SK-N-SH (cell line): ENCODE measurements at regions not wholly inside any gene's neighbourhood (a gene's known extent, or its start where the extent isn't known, plus 50 kb on each side); places are given as distances from the start of the nearest gene placed in this dataset.

Source experiments
- CTCF ChIA-PET: fragments of 300-600, 350-600 bp; formaldehyde crosslinking; extraction: SDS; loops from one replicate; lab custom pipeline; 2021; lab: Yijun Ruan, JAX
- POLR2A ChIA-PET: fragments of 350-600 bp; sonication (Branson Sonifier 250); formaldehyde crosslinking; extraction: SDS; loops from one replicate; lab custom pipeline; 2020; ENCODE audit warnings: antibody characterized with exemption, inconsistent platforms; lab: Yijun Ruan, JAX
- DNase-seq: peaks from one replicate; pipeline ENCODE4 v3.0.0; 2012
- H2AFZ ChIP-seq: fragments of 200-600 bp; sonication (generic); 2 replicates; pipeline ENCODE4 v1.8.1; 2016; ENCODE audit warnings: antibody characterized with exemption, mild to moderate bottlenecking, low read depth
- H3F3A ChIP-seq: fragments of 200-600 bp; sonication (generic); replicated peaks from 2 replicates; pipeline ENCODE3; 2016; ENCODE audit warnings: antibody characterized with exemption, mild to moderate bottlenecking; ENCODE audit not compliant: insufficient read depth
- H3K27ac ChIP-seq, 2 experiments: fragments of 200-500 bp in 1 of 2; fragments of 200-600 bp in 1 of 2; sonication (Bioruptor generic) in 1 of 2; sonication (generic), shearing (Covaris generic) in 1 of 2; 2 replicates each; pipeline versions ENCODE4 v1.5.1 to v1.6.1; 2014 to 2016; ENCODE audit warnings: low read depth in 2 of 2, inconsistent platforms in 1 of 2, low read length in 1 of 2, mild to moderate bottlenecking in 1 of 2, mixed read lengths in 1 of 2
- H3K27me3 ChIP-seq: fragments of 200-600 bp; sonication (generic), shearing (Covaris generic); 2 replicates; pipeline ENCODE4 v1.6.1; 2016; ENCODE audit warnings: mixed run types; ENCODE audit not compliant: insufficient read depth
- H3K36me3 ChIP-seq, 2 experiments: fragments of 200-500 bp in 1 of 2; fragments of 200-600 bp in 1 of 2; sonication (Bioruptor generic) in 1 of 2; sonication (generic) in 1 of 2; replicated peaks in 1 of 2; 2 replicates each; pipeline versions ENCODE3 to v1.5.1; 2014 to 2016; ENCODE audit warnings: low read length in 1 of 2, mild to moderate bottlenecking in 1 of 2; ENCODE audit not compliant: insufficient read depth in 2 of 2, control insufficient read depth in 1 of 2
- H3K4me1 ChIP-seq, 2 experiments: fragments of 200-500 bp in 1 of 2; fragments of 200-600 bp in 1 of 2; sonication (Bioruptor generic) in 1 of 2; sonication (generic), shearing (Covaris generic) in 1 of 2; 2 replicates each; pipeline versions ENCODE4 v1.5.1 to v1.6.1; 2014 to 2016; ENCODE audit warnings: low read depth in 1 of 2, low read length in 1 of 2, mixed run types in 1 of 2; ENCODE audit not compliant: insufficient read depth in 2 of 2, control insufficient read depth in 1 of 2
- H3K4me2 ChIP-seq: fragments of 200-600 bp; sonication (generic), shearing (Covaris generic); 2 replicates; pipeline ENCODE4 v1.6.1; 2017; ENCODE audit warnings: mixed run types
- H3K4me3 ChIP-seq, 2 experiments: fragments of 200-500 bp in 1 of 2; fragments of 200-600 bp in 1 of 2; sonication (Bioruptor generic) in 1 of 2; sonication (generic), shearing (Covaris generic) in 1 of 2; 2 replicates each; pipeline versions ENCODE4 v1.5.1 to v1.8.1; 2014 to 2016; ENCODE audit warnings: low read depth in 2 of 2, inconsistent platforms in 1 of 2, low read length in 1 of 2, mild to moderate bottlenecking in 1 of 2, mixed read lengths in 1 of 2, moderate library complexity in 1 of 2
- H3K79me2 ChIP-seq: fragments of 200-600 bp; sonication (generic); 2 replicates; pipeline ENCODE4 v1.8.1; 2017; ENCODE audit warnings: mild to moderate bottlenecking; ENCODE audit not compliant: insufficient read depth
- H3K9ac ChIP-seq: fragments of 200-600 bp; sonication (generic); 2 replicates; pipeline ENCODE4 v1.6.1; 2017; ENCODE audit warnings: mixed run types
- H3K9me2 ChIP-seq: fragments of 200-600 bp; sonication (generic); 2 replicates; pipeline ENCODE4 v1.6.1; 2017; ENCODE audit warnings: mixed run types
- H3K9me3 ChIP-seq: fragments of 200-600 bp; sonication (generic); 2 replicates; pipeline ENCODE4 v1.6.1; 2017; ENCODE audit warnings: mixed run types, mild to moderate bottlenecking, moderate library complexity
- H4K20me1 ChIP-seq: fragments of 200-600 bp; sonication (generic); 2 replicates; pipeline ENCODE4 v1.6.1; 2017; ENCODE audit warnings: mild to moderate bottlenecking, mixed run types; ENCODE audit not compliant: insufficient read depth
- CTCF ChIP-seq: fragments of 200-600 bp; sonication (generic); IDR thresholded peaks from 2 replicates; pipeline ENCODE4 v1.6.1; 2017; ENCODE audit warnings: antibody characterized with exemption, mild to moderate bottlenecking, moderate library complexity
- EP300 ChIP-seq, 2 experiments: IDR thresholded peaks; 2 replicates each; pipeline versions ENCODE4 v1.4.0 to v1.6.1; 2012; ENCODE audit warnings: borderline replicate concordance in 1 of 2, low read depth in 1 of 2, low read length in 1 of 2
- FOSL2 ChIP-seq: IDR thresholded peaks from 2 replicates; pipeline ENCODE4 v1.4.0; 2012; ENCODE audit warnings: low read depth, mild to moderate bottlenecking, moderate library complexity, borderline replicate concordance
- FOXM1 ChIP-seq: IDR thresholded peaks from 2 replicates; pipeline ENCODE4 v1.4.0; 2012; ENCODE audit warnings: low read depth, mild to moderate bottlenecking
- IRF3 ChIP-seq: fragments of 150-350 bp; IDR thresholded peaks from 2 replicates; pipeline ENCODE4 v1.6.1; 2016; ENCODE audit warnings: mild to moderate bottlenecking, low read depth, low read length
- NFIC ChIP-seq: IDR thresholded peaks from 2 replicates; pipeline ENCODE4 v1.4.0; 2012; ENCODE audit warnings: borderline replicate concordance
- RFX5 ChIP-seq: IDR thresholded peaks from 2 replicates; pipeline ENCODE4 v1.6.1; 2012; ENCODE audit warnings: mild to moderate bottlenecking, improper control_type of control experiment, low read length
- TAF1 ChIP-seq: IDR thresholded peaks from 2 replicates; pipeline ENCODE4 v1.6.1; 2012; ENCODE audit warnings: low read depth, mild to moderate bottlenecking, low read length, moderate library complexity, borderline replicate concordance
- TCF12 ChIP-seq: IDR thresholded peaks from 2 replicates; pipeline ENCODE4 v1.4.0; 2012
- WGBS: methylation state at CpG from one replicate; pipeline ENCODE4 v1.1.6; 2017; ENCODE audit warnings: low lambda C conversion rate; 5-methylcytosine and 5-hydroxymethylcytosine counted together

- no peaks in the 10 kb centered on the region for H3K79me2 ChIP-seq
- H3K4me1 ChIP-seq, result no peaks in the 10 kb centered on the region; a peak in 1 of 4 replicates
- no peak for TF ChIP-seq IRF3
- no peak for TF ChIP-seq TCF12
- no peak for TF ChIP-seq RFX5
- TF ChIP-seq CTCF, result no peak
- no peak for TF ChIP-seq NFIC
- no peak for TF ChIP-seq TAF1
- CTCF ChIA-PET, result interaction anchor here (0.9 kb wide), 1 partner anchor 803 kb away, joined by 3 read pairs; no protein-coding TSS in a partner anchor
- no peaks in the 10 kb centered on the region for H4K20me1 ChIP-seq
- H3F3A ChIP-seq, result no peaks in the 10 kb centered on the region
- no peaks in the 10 kb centered on the region for H3K9me2 ChIP-seq
- no peak overlapping the region for H3K4me3 ChIP-seq
- no peaks in the 10 kb centered on the region for H3K9me3 ChIP-seq
- WGBS, result 85% methylated on average over 8 of the region's 8 CpGs
- H3K4me2 ChIP-seq, result no peak overlapping the region
- POLR2A ChIA-PET, result no interaction called here
- H3K9ac ChIP-seq, result no peak overlapping the region
- no peak overlapping the region for H3K27ac ChIP-seq
- no peak overlapping the region for H2AFZ ChIP-seq
- no peaks in the 10 kb centered on the region for H3K27me3 ChIP-seq
- no peak for DNase-seq
- H3K36me3 ChIP-seq, result no peaks in the 10 kb centered on the region
These were observed 151.2 kb downstream of the C12orf75 start for GRCh38 chr12:105481392-105482300.

GRCh38 chr12:105482951-105483350 is 152.5 kb downstream of the C12orf75 start:
- Histone ChIP-seq H3K9me3 (no peaks in the 10 kb centered on the region), H3K9me2 (no peaks in the 10 kb centered on the region), H3K36me3 (no peaks in the 10 kb centered on the region), H3K4me2 (no peak overlapping the region), H3F3A (no peaks in the 10 kb centered on the region), H3K27ac (no peak overlapping the region), H3K4me1 (no peaks in the 10 kb centered on the region; a peak in 1 of 4 replicates), H3K4me3 (no peak overlapping the region), H2AFZ (no peak overlapping the region), H3K79me2 (no peaks in the 10 kb centered on the region), H4K20me1 (no peaks in the 10 kb centered on the region), H3K9ac (no peak overlapping the region), H3K27me3 (no peaks in the 10 kb centered on the region)
- DNase-seq, result no peak
- CTCF ChIA-PET, result no interaction called here
- POLR2A ChIA-PET, result no interaction called here
- TF ChIP-seq FOSL2 (no peak), CTCF (no peak), FOXM1 (no peak), EP300 (IDR thresholded peaks at IDR 0.05; ENCODE audit: borderline replicate concordance in 1 of 2, low read depth in 1 of 2, low read length in 1 of 2) (no peak)
- WGBS, result 92% methylated on average over 1 of the region's 1 CpG
